Panc1 (cell line): ENCODE measurements at regions not wholly inside any gene's neighbourhood (a gene's known extent, or its start where the extent isn't known, plus 50 kb on each side); places are given as distances from the start of the nearest gene placed in this dataset.

Experiments used
- ATAC-seq: fragments of 200-7000 bp; cut with Tn5 transposase; 2 replicates; pipeline ENCODE4 v1.9.1; 2020; ENCODE audit warnings: mild to moderate bottlenecking, moderate library complexity
- BruUV-seq: library from RNA; stranded (reverse); fragments of 400-500 nt; replicated peaks from 2 replicates; lab custom pipeline; 2021; lab: Mats Ljungman, UMichigan
- CTCF ChIA-PET: fragments of 300-600 bp; sonication (Branson Sonifier 250); formaldehyde crosslinking; loops from one replicate; lab custom pipeline; 2022; ENCODE audit warnings: antibody characterized with exemption; lab: Charles Lee
- POLR2A ChIA-PET: fragments of 300-600 bp; sonication (Branson Sonifier 250); formaldehyde crosslinking; loops from one replicate; lab custom pipeline; 2022; ENCODE audit warnings: antibody characterized with exemption; lab: Charles Lee
- DNase-seq: peaks from one replicate; pipeline ENCODE4 v3.0.0-alpha.2; 2010; ENCODE audit warnings: low read depth, low spot score
- H3K27ac ChIP-seq: 2 replicates; pipeline ENCODE4 v1.5.1; 2011; ENCODE audit warnings: mild to moderate bottlenecking, low read length, inconsistent platforms
- H3K27me3 ChIP-seq: fragments of 200-500 bp; sonication (Bioruptor generic); 2 replicates; pipeline ENCODE4 v1.6.0; 2014; ENCODE audit warnings: low read length, inconsistent platforms; ENCODE audit not compliant: control insufficient read depth, insufficient read depth
- H3K36me3 ChIP-seq: fragments of 200-500 bp; sonication (Bioruptor generic); 2 replicates; pipeline ENCODE4 v1.5.1; 2014; ENCODE audit warnings: inconsistent platforms, mild to moderate bottlenecking, low read length, moderate library complexity; ENCODE audit not compliant: control insufficient read depth, insufficient read depth
- H3K4me1 ChIP-seq: 2 replicates; pipeline ENCODE4 v1.5.1; 2011; ENCODE audit warnings: inconsistent platforms, mild to moderate bottlenecking, low read length, moderate library complexity; ENCODE audit not compliant: control insufficient read depth, insufficient read depth
- H3K4me3 ChIP-seq, 2 experiments: 2 replicates each; pipeline ENCODE4 v1.5.1; 2011 to 2012; ENCODE audit warnings: low read depth in 2 of 2, low read length in 2 of 2, mild to moderate bottlenecking in 2 of 2, inconsistent platforms in 1 of 2, moderate library complexity in 1 of 2
- H3K9me3 ChIP-seq: fragments of 200-500 bp; sonication (Bioruptor generic); 2 replicates; pipeline ENCODE4 v1.5.1; 2014; ENCODE audit warnings: low read depth, mild to moderate bottlenecking, inconsistent platforms, low read length, moderate library complexity; ENCODE audit not compliant: control insufficient read depth, insufficient read depth
- CTCF ChIP-seq: fragments of 450-650 bp; IDR thresholded peaks from 2 replicates; pipeline ENCODE4 v1.5.1; 2017; ENCODE audit warnings: mild to moderate bottlenecking
- POLR2AphosphoS5 ChIP-seq: IDR thresholded peaks from 2 replicates; pipeline ENCODE4 v1.6.1; 2012; ENCODE audit warnings: mild to moderate bottlenecking, low read depth, low read length, moderate library complexity
- REST ChIP-seq, 2 experiments: IDR thresholded peaks; 2 replicates each; pipeline ENCODE4 v1.6.1; 2011 to 2012; ENCODE audit warnings: low read depth in 2 of 2, control low read depth in 1 of 2, low read length in 1 of 2, mild to moderate bottlenecking in 1 of 2, moderate library complexity in 1 of 2; ENCODE audit not compliant: insufficient read depth in 1 of 2
- SIN3A ChIP-seq: IDR thresholded peaks from 2 replicates; pipeline ENCODE4 v1.6.1; 2012; ENCODE audit warnings: low read depth, mild to moderate bottlenecking, low read length, moderate library complexity, borderline replicate concordance; ENCODE audit not compliant: insufficient read depth
- TCF7L2 ChIP-seq: IDR thresholded peaks from 2 replicates; pipeline ENCODE4 v1.6.1; 2011; ENCODE audit warnings: mild to moderate bottlenecking, low read depth, low read length, inconsistent platforms
- in situ Hi-C: cut with HindIII; loops from 2 replicates; pipeline ENCODE4 v1.10.0; 2016; ENCODE audit warnings: low sequenced_read_pairs, low pct_unique_long_range_greater_than_20kb
- intact Hi-C: fragments of 100-400 bp; cut with micrococcal nuclease; formaldehyde crosslinking; loops from one replicate; pipeline ENCODE4 v1.10.0; 2022; ENCODE audit not compliant: unreplicated experiment

- in situ Hi-C loops (no loop called here), intact Hi-C loops (no loop called here)
- no peaks in the 10 kb centered on the region for H3K27me3 ChIP-seq
- H3K9me3 ChIP-seq, result no peaks in the 10 kb centered on the region
- no peaks in the 10 kb centered on the region for H3K4me1 ChIP-seq
- DNase-seq (no peak), ATAC-seq (no peak)
- ChIA-PET CTCF (no interaction called here), POLR2A (no interaction called here)
- no peak overlapping the region for H3K27ac ChIP-seq
- H3K4me3 ChIP-seq, result no peak overlapping the region
- TF ChIP-seq SIN3A (no peak), POLR2AphosphoS5 (no peak), REST (IDR thresholded peaks at IDR 0.05; ENCODE audit: insufficient read depth in 1 of 2, low read depth in 2 of 2, low read length in 1 of 2) (no peak), CTCF (no peak), TCF7L2 (no peak)
- BruUV-seq, result no TSS peak
- H3K36me3 ChIP-seq, result no peaks in the 10 kb centered on the region
These were observed 277.5 kb downstream of the CTTN start for GRCh38 chr11:70675697-70676374.

DNA sequence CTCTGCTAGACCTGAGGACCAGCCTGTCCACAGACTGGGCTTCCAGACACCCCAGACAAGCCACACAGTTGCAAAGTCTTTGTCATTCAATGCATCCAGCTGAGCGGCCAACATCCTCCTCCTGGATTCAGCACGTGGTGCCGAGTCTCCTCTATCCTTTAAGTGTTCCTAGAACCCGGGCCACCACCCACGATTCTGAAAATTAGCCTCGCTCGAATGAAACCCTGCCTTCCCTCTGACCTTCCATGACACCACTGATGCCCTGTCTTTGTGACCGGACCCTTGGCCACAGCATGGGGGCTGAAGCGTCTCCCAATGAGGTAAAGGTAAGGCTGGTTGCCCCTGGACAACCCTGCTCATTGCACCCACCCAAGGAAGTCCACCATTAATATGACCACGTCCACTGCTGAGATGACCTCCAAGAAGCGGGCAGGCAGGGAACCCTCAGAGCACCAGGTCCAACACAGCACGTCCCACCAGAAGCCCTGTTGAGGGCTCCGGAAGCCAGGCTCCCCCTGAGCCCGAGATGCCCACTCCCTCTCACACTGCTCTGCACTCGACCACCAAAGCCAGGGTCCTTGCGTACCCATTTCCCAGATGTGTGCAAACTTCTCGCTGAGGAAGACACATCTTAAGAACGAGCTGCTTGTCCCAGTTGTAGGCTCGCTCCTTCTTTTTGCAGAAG, 279.0 kb downstream of the CTTN start:
- CTCF ChIA-PET, result no interaction called here
- POLR2A ChIA-PET, result no interaction called here
- intact Hi-C loops, result no loop called here

More for the DNA sequence above, 279.0 kb downstream of the CTTN start:
- H3K36me3 ChIP-seq, result no peaks in the 10 kb centered on the region
- no peak for TF ChIP-seq CTCF
- TF ChIP-seq REST (IDR thresholded peaks at IDR 0.05; ENCODE audit: insufficient read depth in 1 of 2, low read depth in 2 of 2, low read length in 1 of 2), result no peak
- no peak for TF ChIP-seq SIN3A
- no peak for TF ChIP-seq TCF7L2
- no peak for TF ChIP-seq POLR2AphosphoS5
- ATAC-seq (no peak), DNase-seq (no peak)
- no TSS peak for BruUV-seq
- no peak overlapping the region for H3K27ac ChIP-seq
- H3K27me3 ChIP-seq, result no peaks in the 10 kb centered on the region
- no peaks in the 10 kb centered on the region for H3K4me1 ChIP-seq
- no peak overlapping the region for H3K4me3 ChIP-seq
- in situ Hi-C loops, result no loop called here
- no peaks in the 10 kb centered on the region for H3K9me3 ChIP-seq
